ENCODE measurements at regions not wholly inside any gene's neighbourhood (a gene's known extent, or its start where the extent isn't known, plus 50 kb on each side); places are given as distances from the start of the nearest gene placed in this dataset.
"Not testable (repeated sequence)": the region's sequence is repeated elsewhere in the genome, so short reads cannot be mapped to it uniquely, and the experiment has no call there.

DNA sequence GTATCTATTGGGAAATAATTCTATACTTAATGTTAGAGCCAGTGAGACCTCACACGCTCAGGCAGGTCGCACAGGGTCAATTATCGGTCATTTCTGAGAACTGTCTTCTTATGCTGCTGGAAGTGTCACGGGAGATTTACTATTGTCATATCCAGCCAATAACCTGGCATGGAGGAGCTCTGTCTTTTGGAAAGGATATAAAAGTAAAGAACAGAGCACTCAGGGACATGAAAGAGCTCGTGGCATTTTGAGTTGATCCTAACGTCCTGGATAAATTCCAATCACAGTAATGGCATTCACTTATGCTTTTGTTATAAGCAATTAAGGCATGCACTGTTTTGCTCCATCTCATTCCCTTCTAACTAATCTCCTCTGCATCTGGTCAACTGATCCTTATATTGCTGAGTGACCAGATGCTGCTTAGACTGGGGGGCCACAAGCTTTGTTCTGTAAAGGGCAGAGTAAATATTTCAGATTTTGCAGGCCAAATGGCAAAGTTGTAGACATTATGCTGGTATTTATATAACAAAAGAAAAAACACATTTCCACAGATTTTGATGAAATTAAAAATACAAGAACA lies 453.5 kb upstream of the SMIM21 start:
- DNase-seq = no peak

DNA sequence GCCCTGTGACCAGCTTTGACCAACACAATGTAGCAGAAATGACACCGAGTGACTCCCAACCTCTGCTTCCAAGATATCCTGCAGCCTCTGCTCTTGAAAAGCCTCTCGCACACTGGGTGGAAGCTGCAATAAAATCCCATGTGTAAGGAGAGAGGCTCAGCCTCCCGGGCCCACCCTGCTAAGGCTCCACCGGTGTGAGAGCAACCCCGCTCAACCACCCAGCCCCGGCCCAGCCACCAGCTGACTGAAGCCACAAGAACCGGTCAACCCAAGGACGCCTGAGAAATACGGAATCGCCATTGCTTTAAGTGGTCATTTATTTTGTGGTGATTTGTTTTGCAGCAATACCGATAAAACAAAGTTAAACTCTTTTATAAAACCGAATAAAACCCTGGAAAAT lies 452.8 kb upstream of the SMIM21 start:
- no peak for DNase-seq

DNA sequence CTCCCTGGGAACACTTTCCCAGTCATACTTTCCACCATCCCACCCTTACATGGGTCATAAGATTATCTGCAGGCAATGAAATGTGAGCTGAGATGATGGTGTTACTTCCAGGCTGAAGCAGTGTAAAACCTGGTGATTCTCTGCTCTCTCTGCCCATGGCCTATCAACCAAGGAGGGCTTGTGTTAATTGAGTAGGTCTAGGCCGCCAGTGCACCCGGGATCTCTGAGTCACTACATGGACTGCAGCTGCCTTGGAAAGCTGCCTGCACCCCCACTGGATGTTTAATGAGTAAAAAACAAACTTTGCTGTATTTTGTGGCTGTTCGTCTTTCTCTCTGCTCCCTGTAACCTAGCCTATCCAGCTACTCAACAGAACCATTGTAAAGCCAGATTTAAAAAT lies 451.7 kb upstream of the SMIM21 start:
- no peak for DNase-seq

DNA sequence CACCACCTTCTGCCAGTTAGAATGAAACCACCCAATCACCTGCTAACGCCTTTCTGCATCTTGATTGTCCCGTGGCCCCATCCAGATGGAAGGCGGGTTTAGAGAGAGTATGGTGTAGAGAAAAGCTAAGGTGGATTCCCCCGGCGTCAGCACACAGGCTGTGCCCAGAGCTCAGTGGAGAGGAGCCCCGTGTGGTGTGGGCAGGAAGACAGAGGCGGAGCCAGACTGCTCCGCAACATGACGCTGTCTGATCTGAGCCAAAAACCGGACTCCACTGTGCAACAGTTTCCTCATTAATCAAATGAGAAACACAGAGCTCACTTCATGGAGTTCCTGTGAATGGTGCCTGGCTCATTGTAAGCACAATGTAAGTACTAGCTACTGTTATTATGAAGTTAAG lies 448.1 kb upstream of the SMIM21 start:
- DNase-seq = no peak

DNA sequence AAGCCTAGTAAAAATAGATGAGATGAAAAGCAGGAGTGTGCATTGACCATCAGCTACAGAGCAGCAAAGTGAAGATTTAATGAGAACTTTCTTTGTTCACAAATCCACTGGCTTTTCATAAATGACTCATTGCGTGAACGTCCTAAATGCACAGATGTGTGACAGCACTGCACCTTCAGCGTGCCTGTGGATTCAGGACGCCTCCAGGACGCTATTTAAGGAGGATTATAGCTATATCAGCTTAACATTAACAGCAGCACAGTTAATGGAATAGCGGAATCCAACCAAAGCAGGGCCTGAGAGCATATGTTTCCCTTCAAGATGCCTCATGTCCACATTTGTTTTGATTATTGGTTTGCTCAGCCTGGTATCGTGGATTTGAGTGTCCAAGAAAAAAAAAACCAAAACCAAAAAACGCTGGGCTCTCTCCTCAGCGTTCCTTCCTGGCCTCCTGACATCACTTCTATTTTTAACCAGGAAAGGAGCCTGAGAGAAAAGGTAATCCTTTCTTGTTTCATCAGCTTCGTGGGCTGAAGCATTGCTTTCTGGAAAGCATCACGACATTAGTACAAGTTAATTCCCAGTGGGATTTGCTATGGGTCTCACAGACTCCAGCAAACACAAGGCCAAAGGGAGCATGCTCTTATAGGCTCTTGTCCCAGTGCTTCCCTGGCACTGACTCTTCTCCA lies 447.0 kb upstream of the SMIM21 start:
- no peak for DNase-seq

DNA sequence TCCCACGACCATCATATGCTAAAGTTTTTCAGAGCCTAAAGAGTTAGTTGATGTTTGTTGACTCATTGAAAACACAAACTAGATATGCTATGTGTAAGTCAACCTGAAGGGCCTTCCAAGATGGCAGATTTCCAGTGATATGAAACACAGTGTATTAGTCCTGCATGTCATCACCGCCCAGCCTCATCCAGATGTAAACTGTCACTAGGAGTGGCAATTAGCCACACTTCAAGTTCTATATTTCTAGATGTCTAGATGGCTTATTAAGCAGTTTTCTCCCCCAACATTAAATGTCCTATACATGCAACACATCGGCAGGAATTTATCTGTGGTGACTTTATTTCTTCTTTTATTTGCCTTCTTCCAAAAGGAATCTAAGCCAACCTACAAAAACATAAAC lies 444.1 kb upstream of the SMIM21 start:
- no peak for DNase-seq

DNA sequence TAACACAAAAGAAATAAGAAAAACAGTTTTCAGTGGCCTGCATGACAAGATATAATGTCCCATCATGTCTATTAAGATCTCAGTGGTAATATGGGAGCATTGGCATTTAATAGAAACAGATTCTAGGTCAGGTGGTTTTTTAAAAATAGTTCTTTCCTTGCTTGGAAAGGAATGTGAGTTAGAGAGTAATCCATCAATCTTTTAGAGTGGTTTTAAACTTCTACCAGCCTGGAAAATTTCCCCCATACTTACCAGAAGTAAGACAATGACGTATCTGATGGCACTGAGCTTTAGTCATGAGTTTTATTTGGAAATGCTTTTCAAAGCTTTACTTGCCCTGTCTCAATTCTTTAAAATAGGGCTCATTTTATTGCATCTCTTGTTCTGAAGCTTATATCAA lies 441.7 kb upstream of the SMIM21 start:
- DNase-seq = no peak

DNA sequence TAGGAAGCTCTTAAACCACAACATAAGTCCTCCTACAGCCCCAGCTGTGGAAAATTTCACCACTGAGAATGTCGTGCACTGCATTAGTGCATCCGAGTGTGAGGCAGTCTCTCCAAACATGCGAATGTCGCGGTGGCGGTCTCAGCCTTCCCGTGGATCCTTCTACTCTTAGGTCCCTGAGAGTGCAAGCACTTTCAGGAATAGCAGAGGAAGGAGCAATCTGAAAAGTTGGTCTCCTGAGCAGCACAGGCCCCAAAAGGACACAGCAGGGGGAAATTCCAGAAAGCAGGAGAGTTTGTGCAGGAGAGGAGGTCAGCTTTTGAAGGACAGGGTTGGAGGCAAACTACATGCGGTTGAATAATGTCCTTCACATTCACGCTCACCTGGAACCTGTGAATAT lies 440.5 kb upstream of the SMIM21 start:
- DNase-seq = no peak

DNA sequence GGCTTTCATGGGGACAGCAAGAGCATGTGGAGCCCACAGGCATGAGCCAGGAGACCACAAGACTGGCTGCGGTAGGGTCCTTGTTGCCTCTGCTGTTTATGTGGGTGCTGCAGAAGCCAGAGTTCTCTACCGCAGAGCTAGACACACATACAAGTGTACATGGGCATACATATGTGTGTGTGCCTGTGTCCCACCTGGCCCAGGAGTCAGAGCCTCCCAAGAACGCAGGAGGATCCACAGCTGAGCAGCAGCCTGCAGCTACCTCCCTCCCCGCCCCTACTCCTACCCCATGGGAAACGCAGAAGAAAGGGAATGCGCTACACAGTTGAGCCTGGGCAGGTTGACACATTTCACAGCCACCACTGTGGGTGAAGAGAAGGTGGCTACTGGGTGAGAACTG lies 438.1 kb upstream of the SMIM21 start:
- no peak for DNase-seq

DNA sequence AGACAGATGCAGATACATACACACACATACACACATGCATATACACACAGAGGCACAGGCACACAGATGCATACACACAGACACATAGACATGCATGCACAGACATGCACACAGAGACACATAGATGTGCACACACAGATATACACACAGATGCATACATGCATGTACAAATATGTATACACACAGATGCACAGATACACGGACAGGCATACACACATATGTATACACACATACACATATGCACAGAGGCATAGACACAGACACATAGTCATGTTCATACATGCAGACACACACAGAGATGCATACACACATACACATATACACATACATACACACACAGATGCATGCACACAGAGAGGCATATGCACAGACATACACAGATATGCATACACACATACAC lies 437.3 kb upstream of the SMIM21 start:
- no peak for DNase-seq

DNA sequence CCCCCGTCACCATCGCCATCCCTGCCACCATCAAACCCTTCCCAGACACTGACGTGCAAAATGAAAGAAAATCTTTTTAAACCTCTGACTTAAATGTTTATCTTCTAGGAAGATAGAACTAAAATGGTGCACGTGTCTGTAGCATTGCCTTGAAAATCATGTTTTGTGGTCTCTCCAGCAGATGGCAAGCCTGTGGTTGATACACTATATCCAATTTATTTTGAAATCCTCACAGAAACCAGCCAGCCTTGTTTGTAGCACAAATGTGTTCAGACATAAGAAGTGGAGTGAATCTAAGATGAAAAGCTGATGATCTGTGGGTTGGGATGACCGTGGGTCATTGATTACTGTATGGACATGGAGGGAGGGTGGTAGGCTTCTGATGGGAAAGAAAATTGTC lies 436.2 kb upstream of the SMIM21 start:
- DNase-seq = no peak

DNA sequence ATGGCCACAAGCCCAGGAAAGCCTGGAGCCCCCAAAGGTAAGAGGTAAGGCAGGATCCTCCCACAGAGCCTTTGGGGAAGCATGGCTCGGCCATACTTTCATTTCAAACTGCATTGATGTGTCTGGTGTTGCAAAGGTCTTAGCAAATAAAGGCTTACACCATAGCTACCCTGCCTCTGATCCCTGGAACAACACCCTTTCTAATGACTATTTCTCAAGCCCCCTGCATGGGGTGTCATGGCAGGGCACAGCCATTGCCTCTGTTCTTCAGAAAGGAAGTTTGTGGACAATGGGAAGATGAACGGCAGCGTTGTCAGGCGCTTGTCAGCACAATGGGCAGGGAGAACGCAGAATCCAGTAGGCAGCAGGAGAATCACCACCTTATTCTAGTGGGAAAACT lies 435.0 kb upstream of the SMIM21 start:
- no peak for DNase-seq

DNA sequence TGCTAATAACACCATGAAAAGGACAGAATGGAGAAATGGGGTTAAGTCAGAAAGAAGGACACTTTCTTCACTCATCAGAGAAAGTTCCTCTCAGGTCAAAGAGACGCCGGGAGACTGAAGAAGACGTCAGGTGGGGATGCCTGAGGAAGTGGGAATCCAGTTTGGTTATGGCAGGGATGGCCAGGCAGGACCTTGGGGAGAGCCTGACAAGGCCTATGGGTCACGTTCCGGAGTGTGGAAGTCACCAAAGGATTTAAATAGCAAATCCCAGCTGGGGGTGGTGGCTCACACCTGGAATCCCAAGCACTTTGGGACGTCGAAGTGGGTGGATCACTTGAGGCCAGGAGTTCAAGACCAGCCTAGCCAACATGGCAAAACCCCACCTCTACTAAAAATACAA lies 432.7 kb upstream of the SMIM21 start:
- DNase-seq = no peak

DNA sequence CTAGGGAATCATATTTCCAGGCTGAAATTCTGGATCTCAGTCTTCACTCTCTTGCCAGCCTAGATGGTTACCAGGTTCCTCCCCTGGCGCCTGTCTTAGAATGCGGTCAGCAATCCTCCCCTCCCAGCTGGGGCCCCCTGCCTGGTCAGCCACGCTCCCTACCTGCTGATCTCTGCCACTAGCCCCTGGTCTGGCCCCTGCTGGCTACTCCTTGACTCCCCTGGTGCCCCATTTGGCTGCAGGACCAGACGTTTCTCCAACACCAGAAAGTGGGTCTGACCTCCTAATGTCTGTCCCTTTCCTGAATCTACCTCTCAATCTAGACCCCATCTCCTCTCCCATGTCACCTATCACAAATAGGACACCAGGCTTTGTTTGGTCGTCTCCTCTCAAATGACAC lies 432.0 kb upstream of the SMIM21 start:
- DNase-seq = no peak

DNA sequence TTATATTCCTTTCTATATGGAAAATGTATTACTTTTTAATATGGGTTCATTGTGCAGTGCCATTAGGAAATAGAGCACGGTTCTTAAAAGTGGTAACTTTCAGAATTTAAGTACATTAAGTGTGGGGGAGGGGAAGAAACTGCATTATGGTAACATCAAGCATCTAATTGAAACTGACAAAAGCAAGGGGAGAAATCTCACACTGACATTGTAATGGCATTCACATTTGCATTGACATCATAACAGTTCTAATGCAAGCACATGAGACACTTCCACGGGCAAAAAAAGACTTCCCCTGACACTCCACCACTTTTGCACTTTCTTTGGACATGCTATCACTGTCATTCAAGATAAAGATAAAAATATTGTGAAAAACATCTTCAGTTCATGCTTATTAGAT lies 431.3 kb upstream of the SMIM21 start:
- no peak for DNase-seq

DNA sequence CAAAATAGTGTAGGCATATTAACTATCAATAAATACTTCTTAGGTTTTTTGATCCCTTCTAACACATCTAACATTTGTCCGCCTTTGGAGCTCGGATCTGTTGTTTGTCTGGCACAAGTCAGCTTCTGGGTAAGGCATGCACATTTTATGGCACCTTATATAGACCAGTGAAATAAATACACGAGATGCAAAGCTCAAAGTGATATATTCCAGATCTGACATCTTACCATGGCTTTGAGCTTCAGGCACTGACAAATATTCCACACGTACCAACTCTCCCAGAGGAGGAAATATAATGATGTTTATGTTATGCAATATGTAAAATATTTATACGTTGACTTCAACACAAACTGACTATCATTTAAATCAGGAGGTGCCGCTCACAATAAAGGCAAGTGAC lies 430.1 kb upstream of the SMIM21 start:
- DNase-seq = no peak

DNA sequence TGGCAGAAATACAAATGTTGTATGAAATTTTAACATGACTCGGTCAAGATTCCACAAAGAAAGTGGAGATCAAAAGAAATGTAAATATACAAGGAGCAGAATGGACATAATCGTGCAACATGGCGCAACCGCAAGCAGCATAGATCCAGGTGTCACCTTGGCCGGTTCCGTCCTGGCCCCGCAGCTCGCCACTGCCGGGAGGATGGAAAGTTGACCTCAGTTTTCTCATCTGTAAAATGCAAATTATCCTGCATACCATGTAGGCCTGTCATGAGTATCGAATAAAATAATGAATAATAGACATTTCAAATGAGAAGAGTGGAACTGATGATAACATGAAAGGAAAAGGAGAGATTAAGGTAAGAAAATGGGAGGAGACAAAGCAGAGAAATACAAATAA lies 427.3 kb upstream of the SMIM21 start:
- no peak for DNase-seq

DNA sequence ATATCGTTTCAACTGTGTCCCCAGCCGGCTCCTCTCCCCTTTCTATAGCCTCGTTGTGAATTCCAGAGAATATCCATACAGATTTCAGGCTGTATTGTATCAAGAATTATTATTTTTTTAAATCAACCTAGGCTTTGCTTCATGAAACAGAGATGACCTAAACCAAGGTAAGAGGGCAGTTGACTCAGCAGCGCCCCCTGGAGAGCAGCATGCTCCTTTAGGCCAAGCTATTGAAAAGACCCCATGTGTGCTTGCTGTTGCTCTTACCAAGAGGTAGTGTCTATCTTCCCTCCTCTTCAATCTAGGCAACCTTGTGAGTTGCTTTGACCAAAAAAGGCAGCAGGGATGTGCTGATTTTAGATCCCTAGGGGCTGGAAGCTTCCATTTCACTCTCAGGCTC lies 426.7 kb upstream of the SMIM21 start:
- DNase-seq = no peak

DNA sequence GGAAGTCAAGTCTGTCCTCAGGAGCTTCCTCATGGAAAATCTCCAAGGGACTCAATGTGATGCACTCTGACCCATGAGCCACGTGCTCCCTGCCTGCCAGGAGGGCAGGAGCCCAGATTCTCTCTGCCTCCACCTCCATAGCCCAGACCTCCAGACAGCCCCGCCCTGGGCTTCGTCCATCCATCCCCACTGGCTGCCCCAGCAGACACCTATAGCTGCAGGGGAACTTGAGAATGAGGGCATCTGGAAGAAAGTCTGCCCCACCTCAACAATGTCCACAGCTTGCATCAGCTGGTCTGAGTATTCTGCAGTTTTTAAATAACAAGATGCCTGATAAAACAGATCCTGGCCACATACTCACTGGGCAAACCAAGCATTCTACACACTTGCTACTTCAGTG lies 418.8 kb upstream of the SMIM21 start:
- DNase-seq = no peak

DNA sequence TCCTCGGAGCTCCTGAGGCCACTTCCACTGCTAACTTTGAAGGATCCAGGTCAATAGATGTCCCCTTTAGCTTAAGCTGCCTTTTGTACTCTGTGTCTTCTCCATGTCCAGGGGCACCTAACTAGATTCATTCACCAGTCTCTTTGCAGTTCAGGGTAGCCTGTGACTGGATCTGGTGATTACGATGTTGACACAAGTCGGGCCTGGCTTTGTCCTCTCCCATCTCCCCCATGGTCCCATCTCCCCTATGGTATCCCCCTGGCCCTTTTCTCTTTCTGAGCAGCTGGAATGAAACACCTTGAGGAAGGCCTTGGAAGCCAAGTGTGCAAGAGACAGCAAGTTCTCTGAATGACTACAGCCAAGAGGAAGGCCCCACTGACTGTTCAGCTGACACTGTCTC lies 417.9 kb upstream of the SMIM21 start:
- DNase-seq = no peak

DNA sequence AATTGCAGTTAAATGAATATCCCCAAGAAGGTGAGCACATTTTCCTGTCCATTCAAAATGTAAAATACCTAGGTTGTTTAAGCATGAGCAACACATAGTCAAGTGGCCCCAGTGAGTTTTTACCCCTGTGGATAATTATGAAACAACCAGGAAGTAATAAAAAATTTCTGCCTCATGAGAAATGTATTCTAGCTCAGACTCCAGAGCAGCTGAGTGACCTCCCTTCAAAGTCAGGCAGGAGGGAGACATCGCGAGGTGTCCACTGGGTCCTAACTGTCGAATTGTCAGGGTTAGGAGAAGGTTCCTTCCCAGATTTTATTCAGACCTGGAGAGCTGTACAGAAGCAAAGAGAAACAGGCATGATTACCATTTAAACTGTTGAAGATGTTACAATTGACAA lies 416.6 kb upstream of the SMIM21 start:
- no peak for DNase-seq

DNA sequence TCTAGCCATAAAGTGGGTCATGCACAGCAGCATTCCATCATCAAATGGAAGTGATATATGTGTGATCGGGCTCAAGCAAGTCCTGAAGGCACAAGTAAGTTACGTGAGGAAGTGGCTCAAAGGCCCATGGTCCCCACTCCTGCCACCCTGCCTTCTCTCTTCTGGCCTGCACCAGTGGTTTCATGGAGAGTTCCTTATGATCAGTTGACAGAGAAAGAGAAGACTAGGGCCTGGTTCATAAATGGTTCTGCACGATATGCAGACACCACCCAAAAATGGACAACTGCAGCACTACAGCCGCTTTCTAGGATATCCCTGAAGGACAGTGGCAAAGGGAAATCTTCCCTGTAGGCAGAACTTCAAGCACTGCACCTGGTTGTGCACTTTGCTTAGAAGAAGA lies 412.6 kb upstream of the SMIM21 start:
- DNase-seq = no peak

DNA sequence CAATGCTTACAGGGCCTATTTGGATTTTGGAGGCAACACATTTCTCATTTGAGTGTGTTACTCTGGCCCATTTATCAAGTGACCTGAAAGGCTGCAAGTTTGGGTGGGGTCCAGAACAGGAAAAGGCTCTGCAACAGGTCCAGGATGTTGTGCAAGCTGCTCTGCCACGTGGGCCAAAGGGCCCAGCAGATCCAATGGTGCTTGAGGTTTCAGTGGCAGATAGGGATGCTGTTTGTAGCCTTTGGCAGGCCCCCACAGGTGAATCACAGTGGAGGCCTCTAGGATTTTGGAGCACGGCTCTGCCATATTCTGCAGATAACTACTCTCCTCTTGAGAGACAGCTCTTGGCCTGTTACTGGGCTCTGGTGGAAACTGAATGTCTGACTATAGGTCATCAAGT lies 412.2 kb upstream of the SMIM21 start:
- not testable (repeated sequence) for DNase-seq

DNA sequence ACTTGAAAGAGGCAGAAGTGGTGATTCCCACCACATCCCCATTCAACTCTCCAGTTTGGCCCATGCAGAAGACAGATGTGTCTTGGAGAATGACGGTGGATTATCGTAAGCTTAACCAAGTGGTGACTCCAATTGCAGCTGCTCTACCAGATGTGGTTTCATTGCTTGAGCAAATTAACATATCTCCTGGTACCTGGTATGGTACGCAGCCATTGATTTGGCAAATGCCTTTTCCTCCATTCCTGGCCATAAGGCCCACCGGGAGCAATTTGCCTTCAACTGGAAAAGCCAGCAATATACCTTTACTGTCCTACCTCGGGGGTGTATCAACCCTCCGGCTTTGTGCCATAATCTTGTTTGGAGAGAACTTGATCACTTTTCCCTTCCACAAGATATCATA lies 411.5 kb upstream of the SMIM21 start:
- DNase-seq = no peak

DNA sequence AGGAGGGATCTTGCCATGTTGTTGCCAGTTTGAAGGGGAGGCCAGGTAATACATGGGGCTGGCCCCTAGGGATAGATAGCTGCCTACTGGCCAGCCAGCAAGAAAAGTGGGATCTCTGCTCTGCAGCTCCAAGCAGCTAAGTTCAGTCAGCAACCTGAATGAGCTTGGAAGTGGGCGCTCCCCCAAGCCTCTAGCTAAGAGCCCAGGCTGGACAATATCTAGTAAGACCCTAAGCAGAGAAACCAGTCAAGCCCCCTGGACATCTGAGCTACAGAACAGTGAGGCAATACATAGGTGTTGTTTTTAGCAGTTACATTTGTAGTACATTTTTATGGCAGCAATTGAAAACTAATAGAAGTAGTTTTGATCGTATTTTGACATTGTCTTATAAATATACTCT lies 409.8 kb upstream of the SMIM21 start:
- DNase-seq = no peak

Data from activated gamma-delta T cell (primary cell).